Neuronal stem cell (in vitro differentiated cells): ENCODE measurements at regions not wholly inside any gene's neighbourhood (a gene's known extent, or its start where the extent isn't known, plus 50 kb on each side); places are given as distances from the start of the nearest gene placed in this dataset.
A peak's percentile ranks its signal among the peaks of the same experiment; 100 is the strongest.

Experiments used
- DNase-seq: peaks from one replicate; pipeline ENCODE4 v3.0.0-alpha.2; 2013; ENCODE audit warnings: low spot score
- H2AFZ ChIP-seq: one replicate; pipeline ENCODE4 v1.6.1; 2013; ENCODE audit warnings: mild to moderate bottlenecking, low read length, inconsistent platforms
- H2AK5ac ChIP-seq: 2 replicates; pipeline ENCODE4 v1.6.1; 2013; ENCODE audit warnings: low read depth, mild to moderate bottlenecking, inconsistent platforms, low read length, moderate library complexity, mixed read lengths
- H2BK120ac ChIP-seq: 2 replicates; pipeline ENCODE4 v1.6.1; 2013; ENCODE audit warnings: low read depth, mild to moderate bottlenecking, inconsistent platforms, low read length, moderate library complexity, mixed read lengths
- H2BK12ac ChIP-seq: one replicate; pipeline ENCODE4 v1.6.1; 2013; ENCODE audit warnings: low read length, inconsistent platforms
- H2BK15ac ChIP-seq: 2 replicates; pipeline ENCODE4 v1.6.1; 2013; ENCODE audit warnings: mild to moderate bottlenecking, low read length, inconsistent platforms, mixed read lengths
- H2BK5ac ChIP-seq: one replicate; pipeline ENCODE4 v1.6.1; 2013; ENCODE audit warnings: inconsistent platforms, mild to moderate bottlenecking, low read length, moderate library complexity
- H3K14ac ChIP-seq: one replicate; pipeline ENCODE4 v1.6.1; 2013; ENCODE audit warnings: low read length, inconsistent platforms
- H3K18ac ChIP-seq: 2 replicates; pipeline ENCODE4 v1.6.1; 2013; ENCODE audit warnings: low read length, inconsistent platforms
- H3K23ac ChIP-seq: 2 replicates; pipeline ENCODE4 v1.6.1; 2013; ENCODE audit warnings: low read depth, mild to moderate bottlenecking, mixed read lengths, low read length, inconsistent platforms; ENCODE audit not compliant: poor library complexity
- H3K27ac ChIP-seq: replicated peaks from 3 replicates; pipeline ENCODE4 v1.5.1; 2013; ENCODE audit warnings: low read length, inconsistent platforms
- H3K27me3 ChIP-seq, 3 experiments: 2 replicates each; pipeline ENCODE4 v1.6.1; 2013; ENCODE audit warnings: low read length in 3 of 3, mild to moderate bottlenecking in 2 of 3, inconsistent platforms in 1 of 3, low read depth in 1 of 3, mixed read lengths in 1 of 3, moderate library complexity in 1 of 3; ENCODE audit not compliant: control insufficient read depth in 3 of 3, insufficient read depth in 3 of 3
- H3K36me3 ChIP-seq, 2 donors: replicated peaks in 1 of 2; 2 replicates each; pipeline ENCODE4 v1.6.1; 2013; ENCODE audit warnings: low read length in 2 of 2; ENCODE audit not compliant: control insufficient read depth in 2 of 2, insufficient read depth in 2 of 2
- H3K4ac ChIP-seq: 2 replicates; pipeline ENCODE4 v1.6.1; 2013; ENCODE audit warnings: inconsistent platforms, mild to moderate bottlenecking, low read length, moderate library complexity
- H3K4me1 ChIP-seq, 2 donors: 1 replicate in 1 of 2; 2 replicates in 1 of 2; pipeline ENCODE4 v1.6.1; 2013; ENCODE audit warnings: low read length in 2 of 2, low read depth in 1 of 2; ENCODE audit not compliant: control insufficient read depth in 2 of 2, insufficient read depth in 1 of 2
- H3K4me2 ChIP-seq: one replicate; pipeline ENCODE4 v1.6.1; 2013; ENCODE audit warnings: mild to moderate bottlenecking, low read length, inconsistent platforms; ENCODE audit not compliant: insufficient read depth, poor library complexity, severe bottlenecking
- H3K4me3 ChIP-seq, 2 donors: 2 replicates each; pipeline ENCODE4 v1.5.1; 2013; ENCODE audit warnings: low read length in 2 of 2, mild to moderate bottlenecking in 2 of 2, inconsistent platforms in 1 of 2, moderate library complexity in 1 of 2
- H3K79me1 ChIP-seq: one replicate; pipeline ENCODE4 v1.6.1; 2013; ENCODE audit warnings: low read depth, mild to moderate bottlenecking, inconsistent platforms, low read length, moderate library complexity
- H3K9ac ChIP-seq: one replicate; pipeline ENCODE4 v1.6.1; 2013; ENCODE audit warnings: mild to moderate bottlenecking, low read depth, low read length, inconsistent platforms; ENCODE audit not compliant: poor library complexity
- H3K9me3 ChIP-seq, 2 donors: replicated peaks in 1 of 2; 2 replicates each; pipeline versions ENCODE3 to v1.6.1; 2013; ENCODE audit warnings: low read length in 2 of 2, mild to moderate bottlenecking in 2 of 2, inconsistent platforms in 1 of 2, low read depth in 1 of 2, mixed read lengths in 1 of 2, moderate library complexity in 1 of 2; ENCODE audit not compliant: control insufficient read depth in 2 of 2, insufficient read depth in 1 of 2
- H4K8ac ChIP-seq: one replicate; pipeline ENCODE4 v1.6.1; 2013; ENCODE audit warnings: low read depth, mild to moderate bottlenecking, inconsistent platforms, low read length, moderate library complexity
- H4K91ac ChIP-seq: one replicate; pipeline ENCODE4 v1.6.1; 2013; ENCODE audit warnings: low read length, low read depth, mild to moderate bottlenecking, inconsistent platforms; ENCODE audit not compliant: poor library complexity
- WGBS, 2 donors: extraction: QIAGEN DNeasy Blood & Tissue Kit; methylation state at CpG; one replicate each; pipeline ENCODE4 v1.1.7; 2013; ENCODE audit warnings: missing lambda C conversion rate in 2 of 2, mixed read lengths in 1 of 2; ENCODE audit not compliant: insufficient read length in 2 of 2, insufficient replicate concordance in 1 of 2; ENCODE audit errors: extremely low coverage in 2 of 2; 5-methylcytosine and 5-hydroxymethylcytosine counted together

DNA sequence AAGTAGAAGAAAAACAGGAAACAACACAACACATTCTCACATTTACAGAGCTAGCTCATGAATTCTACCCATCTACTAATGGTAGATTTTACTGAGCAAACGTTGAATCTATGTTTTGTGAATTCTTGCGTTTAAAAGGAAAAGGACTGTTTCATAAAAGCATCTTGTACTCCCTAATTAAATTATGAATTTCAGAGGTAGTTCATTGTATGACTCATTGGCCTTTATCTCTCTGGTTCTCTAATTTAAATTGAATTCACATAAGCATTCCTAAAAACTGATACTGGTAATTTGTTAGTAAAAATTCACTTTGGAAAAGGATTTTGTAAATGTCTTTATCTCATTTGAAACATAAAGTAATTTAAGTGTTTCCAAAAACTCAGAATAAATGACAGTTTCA is 687.3 kb downstream of the BRINP3 start:
- H3K18ac ChIP-seq, result no peak overlapping the region
- H3K4ac ChIP-seq, result no peak overlapping the region
- H2BK5ac ChIP-seq, result no peak overlapping the region

DNA sequence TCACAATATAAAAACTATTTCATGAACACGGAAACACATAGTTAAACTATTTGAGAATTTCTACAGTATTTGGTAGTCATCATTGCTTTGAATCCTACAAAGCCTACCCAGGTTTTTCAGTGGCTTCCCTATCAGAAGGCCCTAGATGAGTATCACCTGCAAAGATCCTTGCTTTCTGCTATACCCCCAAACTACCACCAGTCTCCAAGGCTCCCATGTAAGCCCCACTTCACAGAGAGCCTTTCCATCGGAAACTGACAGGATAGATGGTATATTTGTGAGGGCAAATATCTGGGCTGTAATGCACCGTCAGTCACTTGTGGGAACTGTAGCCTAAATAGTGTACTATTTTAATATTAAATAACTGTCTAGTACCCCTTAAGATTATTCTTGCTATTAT is 674.3 kb downstream of the BRINP3 start:
- Histone ChIP-seq H2BK15ac (no peak overlapping the region), H3K79me1 (no peaks in the 10 kb centered on the region), H3K4me3 (no peak overlapping the region), H2BK120ac (no peak overlapping the region), H3K14ac (no peak overlapping the region), H2AFZ (no peak overlapping the region), H2BK5ac (no peak overlapping the region), H3K4me2 (no peak overlapping the region), H2BK12ac (no peak overlapping the region), H2AK5ac (no peak overlapping the region), H3K36me3 (no peaks in the 10 kb centered on the region), H3K27me3 (no peaks in the 10 kb centered on the region), H4K91ac (no peak overlapping the region), H3K4me1 (no peaks in the 10 kb centered on the region), H3K23ac (no peak overlapping the region), H3K18ac (no peak overlapping the region), H3K4ac (no peak overlapping the region), H3K9ac (no peak overlapping the region), H4K8ac (no peak overlapping the region), H3K9me3 (no peaks in the 10 kb centered on the region), H3K27ac (no peak overlapping the region)
- no CpG with 5 or more reads among the region's 3 CpGs for WGBS, 2 donors
- DNase-seq, result no peak

More for the DNA sequence above, 687.3 kb downstream of the BRINP3 start:
- H3K36me3 ChIP-seq, result no peaks in the 10 kb centered on the region
- no peak overlapping the region for H4K8ac ChIP-seq
- no peak overlapping the region for H4K91ac ChIP-seq
- no peak overlapping the region for H2BK12ac ChIP-seq
- no peaks in the 10 kb centered on the region for H3K27me3 ChIP-seq
- H3K9me3 ChIP-seq, result peaks cover 0 to 3% of the 10 kb centered on the region in 2 donors
- no peak overlapping the region for H3K4me3 ChIP-seq
- no peak overlapping the region for H3K9ac ChIP-seq
- WGBS, 2 donors, result no CpG with 5 or more reads among the region's 2 CpGs
- H2BK120ac ChIP-seq, result no peak overlapping the region
- H2BK15ac ChIP-seq, result no peak overlapping the region
- peaks cover 0 to 13% of the 10 kb centered on the region in 2 donors for H3K4me1 ChIP-seq
- no peaks in the 10 kb centered on the region for H3K79me1 ChIP-seq
- no peak for DNase-seq
- no peak overlapping the region for H2AK5ac ChIP-seq
- no peak overlapping the region for H3K27ac ChIP-seq
- no peak overlapping the region for H2AFZ ChIP-seq
- H3K4me2 ChIP-seq, result no peak overlapping the region
- no peak overlapping the region for H3K23ac ChIP-seq
- H3K14ac ChIP-seq, result no peak overlapping the region

DNA sequence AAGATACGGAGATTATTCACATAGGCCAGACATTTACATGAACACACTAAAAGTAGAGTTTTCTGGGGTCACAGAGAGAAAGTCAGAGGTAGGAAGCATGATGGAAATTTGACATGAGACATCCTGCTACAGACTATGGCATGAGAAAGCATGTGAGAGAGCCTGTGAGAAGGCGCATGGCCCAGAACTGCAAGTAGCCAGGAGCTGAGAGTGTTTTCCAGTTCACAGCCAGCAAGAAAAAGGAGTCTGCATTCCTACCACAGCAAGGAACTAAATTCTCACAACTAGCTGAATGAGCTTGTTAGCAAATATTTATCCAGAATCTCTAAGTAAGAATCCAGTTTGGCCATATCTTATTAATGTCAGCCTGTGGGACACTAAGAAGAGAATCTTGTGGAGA is 673.3 kb downstream of the BRINP3 start:
- Histone ChIP-seq H3K79me1 (no peaks in the 10 kb centered on the region), H2BK120ac (no peak overlapping the region), H3K9ac (no peak overlapping the region), H3K4me1 (no peaks in the 10 kb centered on the region), H2AFZ (peak overlapping the region; percentile 72), H3K9me3 (no peaks in the 10 kb centered on the region), H2AK5ac (no peak overlapping the region), H2BK15ac (no peak overlapping the region), H4K91ac (no peak overlapping the region), H3K4me2 (no peak overlapping the region), H3K18ac (no peak overlapping the region), H3K36me3 (no peaks in the 10 kb centered on the region), H3K23ac (no peak overlapping the region), H2BK5ac (no peak overlapping the region), H3K27me3 (no peaks in the 10 kb centered on the region), H2BK12ac (no peak overlapping the region), H3K14ac (no peak overlapping the region), H3K4ac (no peak overlapping the region), H4K8ac (no peak overlapping the region), H3K4me3 (no peak overlapping the region), H3K27ac (no peak overlapping the region)
- no peak for DNase-seq
- no CpG with 5 or more reads among the region's 2 CpGs for WGBS, 2 donors

DNA sequence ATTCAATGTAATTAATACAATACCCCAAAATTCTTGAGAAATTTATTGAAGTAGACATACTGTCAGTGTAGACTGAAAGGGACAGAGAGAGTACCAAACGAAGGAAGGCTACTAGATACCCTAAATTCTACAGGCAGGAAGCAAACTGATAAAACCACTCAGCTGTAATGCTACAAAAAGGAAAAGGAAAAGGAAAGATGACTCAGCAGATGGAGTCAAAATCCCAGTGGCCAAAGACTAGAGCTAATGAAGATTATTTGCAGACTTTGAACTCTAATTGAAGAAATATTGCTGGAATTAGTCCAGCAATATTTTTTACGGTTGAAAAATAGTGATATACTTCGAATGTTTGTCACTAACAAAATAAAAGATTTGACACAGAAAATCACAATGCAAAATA is 671.9 kb downstream of the BRINP3 start:
- Histone ChIP-seq H2AK5ac (no peak overlapping the region), H3K27ac (no peak overlapping the region), H2BK120ac (no peak overlapping the region), H3K14ac (no peak overlapping the region), H2BK5ac (no peak overlapping the region), H2BK15ac (no peak overlapping the region), H2BK12ac (no peak overlapping the region), H3K27me3 (no peaks in the 10 kb centered on the region), H3K4me2 (no peak overlapping the region), H3K9me3 (no peaks in the 10 kb centered on the region), H3K4me1 (peaks cover 0 to 2% of the 10 kb centered on the region in 2 donors), H3K18ac (no peak overlapping the region), H3K9ac (no peak overlapping the region), H2AFZ (no peak overlapping the region), H3K23ac (no peak overlapping the region), H4K91ac (no peak overlapping the region), H3K4ac (no peak overlapping the region), H4K8ac (no peak overlapping the region), H3K4me3 (no peak overlapping the region), H3K79me1 (no peaks in the 10 kb centered on the region), H3K36me3 (peaks cover 0 to 2% of the 10 kb centered on the region in 2 donors)
- no peak for DNase-seq
- WGBS, 2 donors, result no CpG with 5 or more reads among the region's 3 CpGs
